Transverse colon (tissue), 4 donors: ENCODE measurements at regions not wholly inside any gene's neighbourhood (a gene's known extent, or its start where the extent isn't known, plus 50 kb on each side); places are given as distances from the start of the nearest gene placed in this dataset.

ENCODE experiments used
- DNase-seq: peaks from one replicate; pipeline ENCODE4 v3.0.0-alpha.2; 2019
- H3K27ac ChIP-seq, 4 donors: fragments of 200-600 bp; sonication (generic); 2 replicates each; pipeline ENCODE4 v1.5.1; 2016 to 2018; ENCODE audit warnings: inconsistent platforms in 4 of 4
- H3K27me3 ChIP-seq: fragments of 200-600 bp; sonication (generic); 2 replicates; pipeline ENCODE4 v1.5.1; 2017; ENCODE audit warnings: inconsistent platforms
- H3K36me3 ChIP-seq, 4 donors: fragments of 200-600 bp; sonication (generic); 2 replicates each; pipeline ENCODE4 v1.5.1; 2017 to 2019; ENCODE audit warnings: inconsistent platforms in 4 of 4
- H3K4me1 ChIP-seq, 4 donors: fragments of 200-600 bp; sonication (generic); 2 replicates each; pipeline ENCODE4 v1.5.1; 2017 to 2020; ENCODE audit warnings: inconsistent platforms in 4 of 4
- H3K4me3 ChIP-seq, 4 donors: fragments of 200-600 bp; sonication (generic); 1 replicate in 1 of 4; 2 replicates in 3 of 4; pipeline versions ENCODE4 v1.5.1 to v1.6.1; 2017 to 2019; ENCODE audit warnings: inconsistent platforms in 4 of 4
- H3K9me3 ChIP-seq, 2 donors: fragments of 200-600 bp; sonication (generic); 2 replicates each; pipeline ENCODE4 v1.5.1; 2017 to 2019; ENCODE audit warnings: inconsistent platforms in 2 of 2
- EP300 ChIP-seq: sonication (generic); formaldehyde crosslinking; IDR thresholded peaks from one replicate; pipeline ENCODE4 v1.6.1; 2017; ENCODE audit warnings: antibody characterized with exemption, low read depth
- POLR2A ChIP-seq: fragments of 450-650 bp; IDR thresholded peaks from one replicate; pipeline ENCODE4 v1.6.1; 2016; ENCODE audit warnings: antibody characterized with exemption, mild to moderate bottlenecking, moderate library complexity
- POLR2AphosphoS5 ChIP-seq, 3 donors: sonication (generic); formaldehyde crosslinking; IDR thresholded peaks; one replicate each; pipeline ENCODE4 v1.6.1; 2016; ENCODE audit warnings: antibody characterized with exemption in 3 of 3
- WGBS, 2 donors: methylation state at CpG; one replicate each; pipeline ENCODE4 v1.1.5; 2018; ENCODE audit warnings: low coverage in 1 of 2; 5-methylcytosine and 5-hydroxymethylcytosine counted together
- in situ Hi-C, 4 donors: fragments of 200-750 bp; cut with MboI; loops; one replicate each; pipeline versions ENCODE4 v1.15.0 to v1.15.1; 2017; ENCODE audit warnings: low sequenced_read_pairs in 3 of 4, low pct_ligation_motif_present in 1 of 4, low pct_unique_long_range_greater_than_20kb in 1 of 4
- intact Hi-C: fragments of 100-400 bp; cut with DNase I; formaldehyde crosslinking; loops from one replicate; pipeline ENCODE4 v1.15.1; 2023; ENCODE audit warnings: low total_unique reads
- TF ChIP-seq, protein P1 (sequence below), 5 experiments: fragments of 200-600 bp in 3 of 5; fragments of 450-650 bp in 2 of 5; sonication (generic) in 3 of 5; IDR thresholded peaks; 1 replicate in 2 of 5; 2 replicates in 3 of 5; pipeline ENCODE4 v1.5.1; 2016 to 2017; ENCODE audit warnings: antibody characterized with exemption in 5 of 5, inconsistent platforms in 3 of 5, mild to moderate bottlenecking in 2 of 5, moderate library complexity in 1 of 5

DNA sequence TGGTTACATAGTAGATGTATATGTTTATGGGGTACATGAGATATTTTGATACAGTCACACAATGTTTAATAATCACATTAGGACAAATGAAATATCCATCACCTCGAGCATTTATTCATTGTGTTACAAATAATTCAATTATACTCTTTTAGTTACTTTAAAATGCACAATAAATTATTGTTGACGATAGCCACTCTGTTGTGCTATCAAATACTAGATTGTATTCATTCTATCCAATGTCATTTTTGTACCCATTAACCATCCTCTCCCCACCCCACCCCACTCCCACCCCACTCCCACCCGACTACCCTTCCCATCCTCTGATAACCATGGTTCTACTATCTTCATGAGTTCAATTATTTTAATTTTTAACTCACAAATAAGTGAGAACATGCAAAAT is 585.4 kb downstream of the CDH26 start:
- no peak overlapping the region for H3K4me3 ChIP-seq
- no peak overlapping the region for H3K27ac ChIP-seq
- no peaks in the 10 kb centered on the region for H3K27me3 ChIP-seq
- H3K36me3 ChIP-seq = no peaks in the 10 kb centered on the region
- in situ Hi-C loops (no loop called here), intact Hi-C loops (no loop called here)
- H3K9me3 ChIP-seq = peaks cover 0 to 6% of the 10 kb centered on the region in 2 donors
- H3K4me1 ChIP-seq = no peaks in the 10 kb centered on the region
- no peak for DNase-seq
- TF ChIP-seq, protein P1, sequence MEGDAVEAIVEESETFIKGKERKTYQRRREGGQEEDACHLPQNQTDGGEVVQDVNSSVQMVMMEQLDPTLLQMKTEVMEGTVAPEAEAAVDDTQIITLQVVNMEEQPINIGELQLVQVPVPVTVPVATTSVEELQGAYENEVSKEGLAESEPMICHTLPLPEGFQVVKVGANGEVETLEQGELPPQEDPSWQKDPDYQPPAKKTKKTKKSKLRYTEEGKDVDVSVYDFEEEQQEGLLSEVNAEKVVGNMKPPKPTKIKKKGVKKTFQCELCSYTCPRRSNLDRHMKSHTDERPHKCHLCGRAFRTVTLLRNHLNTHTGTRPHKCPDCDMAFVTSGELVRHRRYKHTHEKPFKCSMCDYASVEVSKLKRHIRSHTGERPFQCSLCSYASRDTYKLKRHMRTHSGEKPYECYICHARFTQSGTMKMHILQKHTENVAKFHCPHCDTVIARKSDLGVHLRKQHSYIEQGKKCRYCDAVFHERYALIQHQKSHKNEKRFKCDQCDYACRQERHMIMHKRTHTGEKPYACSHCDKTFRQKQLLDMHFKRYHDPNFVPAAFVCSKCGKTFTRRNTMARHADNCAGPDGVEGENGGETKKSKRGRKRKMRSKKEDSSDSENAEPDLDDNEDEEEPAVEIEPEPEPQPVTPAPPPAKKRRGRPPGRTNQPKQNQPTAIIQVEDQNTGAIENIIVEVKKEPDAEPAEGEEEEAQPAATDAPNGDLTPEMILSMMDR (IDR thresholded peaks at IDR 0.05) = no peak
- TF ChIP-seq POLR2A = no peak
- 30 to 73% methylated on average over 2 to 3 of the region's 3 CpGs for WGBS, 2 donors

DNA sequence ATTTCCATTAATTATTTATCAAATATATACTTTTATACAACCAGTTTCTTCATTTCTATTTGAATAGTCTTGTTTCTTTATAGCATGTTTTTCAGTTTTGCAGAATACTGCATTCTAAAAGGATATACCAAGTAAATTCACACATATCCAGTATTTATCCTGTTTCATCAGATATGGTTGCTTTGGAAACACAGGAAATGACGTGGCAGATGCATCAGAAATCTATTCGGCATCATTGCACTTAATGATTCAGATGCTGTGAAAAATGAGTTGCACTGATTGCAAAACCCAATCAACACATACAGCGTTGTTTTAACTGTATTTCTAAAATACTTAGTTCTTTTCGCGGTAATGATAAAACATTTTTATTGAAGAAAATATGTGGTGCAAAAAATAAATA is 594.9 kb downstream of the CDH26 start:
- H3K27me3 ChIP-seq = no peaks in the 10 kb centered on the region
- no peak for TF ChIP-seq EP300
- TF ChIP-seq POLR2A = no peak
- TF ChIP-seq, protein P1 (IDR thresholded peaks at IDR 0.05) = no peak
- no peak for TF ChIP-seq POLR2AphosphoS5 (IDR thresholded peaks at IDR 0.05)
- WGBS, 2 donors = 78 to 84% methylated on average over 5 of the region's 5 CpGs
- no peak overlapping the region for H3K4me3 ChIP-seq
- intact Hi-C loops = no loop called here
- H3K4me1 ChIP-seq = no peaks in the 10 kb centered on the region
- no peaks in the 10 kb centered on the region for H3K9me3 ChIP-seq
- in situ Hi-C loops = no loop called here
- H3K36me3 ChIP-seq = no peaks in the 10 kb centered on the region
- H3K27ac ChIP-seq = no peak overlapping the region
- DNase-seq = no peak

DNA sequence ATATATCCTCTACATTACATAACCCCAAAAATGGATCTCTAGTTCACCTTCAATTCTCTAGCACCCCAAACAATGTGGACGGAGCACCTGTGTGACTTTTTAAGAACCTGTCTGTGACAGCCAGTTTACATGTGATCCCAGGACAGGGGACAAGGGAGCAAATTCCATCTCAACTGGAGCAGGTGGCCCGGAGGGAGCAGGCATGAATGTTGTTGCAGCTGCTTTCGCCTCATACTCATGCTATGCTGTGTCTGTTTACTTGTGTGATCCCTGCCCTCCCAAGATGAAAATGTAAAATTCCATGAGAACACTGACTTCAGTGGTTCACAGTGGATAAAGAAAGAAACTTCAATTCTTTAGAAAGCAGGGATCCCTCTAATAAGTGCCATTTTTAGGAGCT is 600.3 kb downstream of the CDH26 start:
- WGBS, 2 donors = 79 to 80% methylated on average over 2 to 3 of the region's 3 CpGs
- intact Hi-C loops = no loop called here
- Histone ChIP-seq H3K4me3 (no peak overlapping the region), H3K27me3 (no peaks in the 10 kb centered on the region), H3K9me3 (no peaks in the 10 kb centered on the region), H3K4me1 (no peaks in the 10 kb centered on the region), H3K27ac (no peak overlapping the region), H3K36me3 (no peaks in the 10 kb centered on the region)
- no peak for DNase-seq
- TF ChIP-seq, protein P1 (IDR thresholded peaks at IDR 0.05) = no peak
- no peak for TF ChIP-seq POLR2A
- in situ Hi-C loops = no loop called here

DNA sequence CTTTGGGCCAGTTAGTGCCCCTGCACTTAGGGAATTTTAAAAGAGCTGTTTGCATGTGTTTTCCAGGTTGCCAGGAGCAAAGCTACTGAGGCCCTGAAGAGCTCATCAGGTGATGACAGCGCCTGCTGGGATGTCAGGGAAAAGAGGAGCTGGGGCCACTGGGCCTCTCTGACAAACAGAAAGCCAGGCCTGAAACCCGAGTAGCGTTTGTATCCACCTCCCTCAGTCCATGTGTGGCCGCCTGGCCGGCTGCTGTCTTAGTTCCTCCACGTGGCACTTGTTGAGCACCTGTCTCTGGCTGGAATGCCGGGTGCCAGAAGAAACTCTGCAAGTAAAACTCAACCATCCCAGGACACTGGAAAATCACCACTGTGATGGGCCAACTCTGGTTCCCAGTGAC is 601.2 kb downstream of the CDH26 start:
- WGBS, 2 donors = 59 to 64% methylated on average over 5 to 7 of the region's 7 CpGs
- intact Hi-C loops (no loop called here), in situ Hi-C loops (no loop called here)
- TF ChIP-seq, protein P1 (IDR thresholded peaks at IDR 0.05) = no peak
- no peaks in the 10 kb centered on the region for H3K27me3 ChIP-seq
- no peaks in the 10 kb centered on the region for H3K36me3 ChIP-seq
- no peaks in the 10 kb centered on the region for H3K4me1 ChIP-seq
- H3K4me3 ChIP-seq = no peak overlapping the region
- H3K27ac ChIP-seq = no peak overlapping the region
- no peaks in the 10 kb centered on the region for H3K9me3 ChIP-seq
- DNase-seq = no peak
